ENCODE measurements at regions not wholly inside any gene's neighbourhood (a gene's known extent, or its start where the extent isn't known, plus 50 kb on each side); places are given as distances from the start of the nearest gene placed in this dataset.

- ATAC-seq (no peak), DNase-seq (ENCODE audit: low read depth, low spot score) (no peak)
- no peaks in the 10 kb centered on the region for H3K36me3 ChIP-seq (ENCODE audit: control insufficient read depth in 1 of 2, insufficient read depth in 2 of 2, low read length in 2 of 2)
- ChIA-PET RAD21 (ENCODE audit: low non-redundant PET in 1 of 2, low total read pairs in 2 of 2, uncharacterized antibody in 2 of 2, unreplicated experiment in 2 of 2) (no interaction called here), CTCF (no interaction called here), POLR2A (no interaction called here)
- TF ChIP-seq SP1 (IDR thresholded peaks at IDR 0.05; ENCODE audit: low read depth) = no peak
- no peak for TF ChIP-seq POLR2AphosphoS5 (IDR thresholded peaks at IDR 0.05; ENCODE audit: low read depth, low read length)
- TF ChIP-seq ATF3 (IDR thresholded peaks at IDR 0.05) = no peak
- no peak for TF ChIP-seq FOSL1 (IDR thresholded peaks at IDR 0.05; ENCODE audit: low read depth)
- no peak for TF ChIP-seq JUND (IDR thresholded peaks at IDR 0.05)
- TF ChIP-seq REST (IDR thresholded peaks at IDR 0.05; ENCODE audit: low read depth) = no peak
- TF ChIP-seq SRF (IDR thresholded peaks at IDR 0.05; ENCODE audit: low read depth) = no peak
- no peak for TF ChIP-seq ZNF274 (IDR thresholded peaks at IDR 0.05; ENCODE audit: low read depth, low read length)
- TF ChIP-seq EGR1 (IDR thresholded peaks at IDR 0.05; ENCODE audit: low read depth) = no peak
- TF ChIP-seq CTCF (IDR thresholded peaks at IDR 0.05 in 2 of 3, conservative IDR thresholded peaks at IDR 0.05 in 1 of 3; ENCODE audit: borderline replicate concordance in 1 of 3, insufficient read depth in 1 of 3, low read depth in 2 of 3, low read length in 2 of 3) = no peak
- no peak for TF ChIP-seq POLR2A (IDR thresholded peaks at IDR 0.05; ENCODE audit: borderline replicate concordance, extremely low read depth, insufficient read depth, insufficient read length)
- no peak for TF ChIP-seq YY1 (IDR thresholded peaks at IDR 0.05; ENCODE audit: extremely low read depth, insufficient replicate concordance, low read depth, low read length)
- BruUV-seq (replicated peaks) = no TSS peak
- no peak overlapping the region for H3K4me2 ChIP-seq (ENCODE audit: low read length)
- H3K9me2 ChIP-seq (ENCODE audit: insufficient read depth) = no peaks in the 10 kb centered on the region
- no peak overlapping the region for H3K27ac ChIP-seq (ENCODE audit: low read depth, low read length)
- no peak overlapping the region for H3K4me3 ChIP-seq (replicated peaks in 1 of 2; ENCODE audit: low read depth in 1 of 2, low read length in 2 of 2)
- no peaks in the 10 kb centered on the region for H3K4me1 ChIP-seq (ENCODE audit: control insufficient read depth in 1 of 2, insufficient read depth in 2 of 2, low read length in 2 of 2)
- H3K27me3 ChIP-seq (ENCODE audit: insufficient read depth, low read length) = no peaks in the 10 kb centered on the region
- H3K79me2 ChIP-seq (ENCODE audit: insufficient read depth, low read length) = no peaks in the 10 kb centered on the region
- no peak overlapping the region for H3K9ac ChIP-seq (ENCODE audit: low read length)
- H4K20me1 ChIP-seq (ENCODE audit: insufficient read depth) = no peaks in the 10 kb centered on the region
- no peaks in the 10 kb centered on the region for H3K9me3 ChIP-seq (ENCODE audit: control insufficient read depth in 1 of 2, insufficient read depth in 1 of 2, low read depth in 1 of 2, low read length in 2 of 2)
- intact Hi-C loops (cut with micrococcal nuclease) = no loop called here
- H2AFZ ChIP-seq (ENCODE audit: low read depth, low read length, poor library complexity, severe bottlenecking) = no peak overlapping the region
Observed at GRCh38 chr1:103283841-103284669, 175.7 kb upstream of the COL11A1 start.

All from HCT116 (cell line).